HepG2 (cell line): ENCODE measurements at regions not wholly inside any gene's neighbourhood (a gene's known extent, or its start where the extent isn't known, plus 50 kb on each side); places are given as distances from the start of the nearest gene placed in this dataset.

Experiments
- ATAC-seq: fragments of 200-7000 bp; cut with Tn5 transposase; 3 replicates; pipeline ENCODE4 v1.9.1; 2020; ENCODE audit warnings: mild to moderate bottlenecking, moderate library complexity
- BruUV-seq: library from RNA; stranded (reverse); fragments of 400-500 nt; replicated peaks from 2 replicates; lab custom pipeline; 2021; lab: Mats Ljungman, UMichigan
- CTCF ChIA-PET: fragments of 300-600 bp; formaldehyde crosslinking; extraction: SDS; loops from one replicate; lab custom pipeline; 2021; ENCODE audit warnings: low total read pairs, inconsistent platforms, low intra/inter-chr PET ratio; lab: Yijun Ruan, JAX
- POLR2A ChIA-PET: fragments of 350-600 bp; sonication (Branson Sonifier 250); formaldehyde crosslinking; loops from one replicate; lab custom pipeline; 2020; ENCODE audit warnings: antibody characterized with exemption, inconsistent platforms; lab: Yijun Ruan, JAX
- DNase-seq: peaks from one replicate; pipeline ENCODE4 v3.0.0-alpha.2; 2015; ENCODE audit warnings: low spot score
- FAIRE-seq: peaks from 3 replicates; lab custom pipeline; 2011; peaks lifted over from hg19 to GRCh38; lab: Jason Lieb, UNC
- H2AFZ ChIP-seq: one replicate; pipeline ENCODE4 v1.6.1; 2011; ENCODE audit warnings: low read length, inconsistent platforms
- H3K27ac ChIP-seq: fragments of 300-600 bp; 3 replicates; pipeline ENCODE4 v1.8.0; 2011; ENCODE audit warnings: mixed run types, mild to moderate bottlenecking, mixed read lengths, low read length, inconsistent platforms; ENCODE audit not compliant: insufficient read depth; ENCODE audit errors: extremely low read length
- H3K27me3 ChIP-seq, 2 experiments: fragments of 200-600 bp in 1 of 2; 2 replicates in 1 of 2; 3 replicates in 1 of 2; pipeline versions ENCODE4 v1.6.0 to v1.8.0; 2011; ENCODE audit warnings: low read length in 2 of 2, mild to moderate bottlenecking in 2 of 2, moderate library complexity in 2 of 2, inconsistent platforms in 1 of 2; ENCODE audit not compliant: insufficient read depth in 2 of 2, control insufficient read depth in 1 of 2
- H3K36me3 ChIP-seq, 2 experiments: fragments of 200-600 bp in 1 of 2; replicated peaks in 1 of 2; 2 replicates in 1 of 2; 3 replicates in 1 of 2; pipeline versions ENCODE4 v1.5.1 to v1.8.0; 2011; ENCODE audit warnings: low read length in 2 of 2, inconsistent platforms in 1 of 2; ENCODE audit not compliant: insufficient read depth in 2 of 2, control insufficient read depth in 1 of 2
- H3K4me1 ChIP-seq: 2 replicates; pipeline ENCODE4 v1.5.1; 2012; ENCODE audit warnings: low read length, inconsistent platforms; ENCODE audit not compliant: insufficient read depth
- H3K4me2 ChIP-seq: 2 replicates; pipeline ENCODE4 v1.6.0; 2011; ENCODE audit warnings: low read depth, low read length, inconsistent platforms
- H3K4me3 ChIP-seq, 3 experiments: fragments of 200-600 bp in 1 of 3; sonication (generic), shearing (Covaris generic) in 1 of 3; replicated peaks in 1 of 3; 2 replicates each; pipeline ENCODE4 v1.5.1; 2011 to 2016; ENCODE audit warnings: low read length in 3 of 3, inconsistent platforms in 2 of 3, low read depth in 2 of 3, mild to moderate bottlenecking in 2 of 3, control low read depth in 1 of 3, mixed read lengths in 1 of 3; ENCODE audit not compliant: insufficient read depth in 1 of 3
- H3K79me2 ChIP-seq: one replicate; pipeline ENCODE4 v1.6.1; 2011; ENCODE audit warnings: low read length, inconsistent platforms; ENCODE audit not compliant: insufficient read depth
- H3K9ac ChIP-seq: 2 replicates; pipeline ENCODE4 v1.6.0; 2011; ENCODE audit warnings: mild to moderate bottlenecking, low read depth, low read length, inconsistent platforms; ENCODE audit not compliant: insufficient read depth
- H3K9me3 ChIP-seq: 2 replicates; pipeline ENCODE4 v1.5.1; 2012; ENCODE audit warnings: mild to moderate bottlenecking, low read length
- H4K20me1 ChIP-seq: 2 replicates; pipeline ENCODE4 v1.6.0; 2011; ENCODE audit warnings: inconsistent platforms, mild to moderate bottlenecking, low read length, moderate library complexity; ENCODE audit not compliant: insufficient read depth
- CHD2 ChIP-seq: IDR thresholded peaks from 2 replicates; pipeline ENCODE4 v1.6.1; 2011; ENCODE audit warnings: low read depth, low read length, improper control_type of control experiment
- HES4 ChIP-seq: sonication (generic); formaldehyde crosslinking; IDR thresholded peaks from 2 replicates; pipeline ENCODE4 v1.9.0; 2021; ENCODE audit warnings: mild to moderate bottlenecking, missing genetic modification reagents, borderline replicate concordance
- HNRNPK ChIP-seq: fragments of 200-400 bp; formaldehyde crosslinking; IDR thresholded peaks from 2 replicates; pipeline ENCODE4 v1.6.1; 2018; ENCODE audit warnings: low read length, low read depth, moderate library complexity, mild to moderate bottlenecking; ENCODE audit not compliant: poor library complexity, severe bottlenecking
- HOXA9 ChIP-seq: sonication (generic); formaldehyde crosslinking; IDR thresholded peaks from 2 replicates; pipeline ENCODE4 v1.8.1; 2022; ENCODE audit warnings: missing genetic modification reagents, mild to moderate bottlenecking, moderate library complexity, borderline replicate concordance
- KDM3A ChIP-seq: IDR thresholded peaks from 2 replicates; pipeline ENCODE4 v1.6.1; 2018; ENCODE audit warnings: low read depth, missing compliant biosample characterization
- KLF13 ChIP-seq: sonication (generic); formaldehyde crosslinking; IDR thresholded peaks from 2 replicates; pipeline ENCODE4 v1.4.0; 2020; ENCODE audit warnings: mild to moderate bottlenecking, missing genetic modification reagents
- MLXIP ChIP-seq: sonication (generic); formaldehyde crosslinking; IDR thresholded peaks from 2 replicates; pipeline ENCODE4 v1.9.0; 2021; ENCODE audit warnings: missing genetic modification reagents, borderline replicate concordance
- NFKBIZ ChIP-seq: IDR thresholded peaks from 2 replicates; pipeline ENCODE4 v1.6.1; 2018; ENCODE audit warnings: missing genetic modification reagents, missing compliant biosample characterization
- ZNF296 ChIP-seq: sonication (generic); formaldehyde crosslinking; conservative IDR thresholded peaks from 2 replicates; pipeline ENCODE4 v1.5.0; 2020; ENCODE audit warnings: mild to moderate bottlenecking, missing genetic modification reagents
- ZNF343 ChIP-seq: sonication (generic); formaldehyde crosslinking; IDR thresholded peaks from 2 replicates; pipeline ENCODE4 v1.4.0; 2020; ENCODE audit warnings: mild to moderate bottlenecking, missing genetic modification reagents
- ZNF816 ChIP-seq: sonication (generic); formaldehyde crosslinking; IDR thresholded peaks from 2 replicates; pipeline ENCODE4 v1.8.0; 2022; ENCODE audit warnings: missing genetic modification reagents, mild to moderate bottlenecking, borderline replicate concordance
- whole genome bisulfite sequencing: methylation state at CpG from one replicate; pipeline ENCODE4 v1.1.6; 2017; ENCODE audit warnings: low lambda C conversion rate; 5-methylcytosine and 5-hydroxymethylcytosine counted together
- in situ Hi-C: cut with HindIII; loops from 2 replicates; pipeline ENCODE4 v1.10.0; 2017; ENCODE audit warnings: low pct_unique_long_range_greater_than_20kb; ENCODE audit not compliant: extremely low pct_ligation_motif_present
- intact Hi-C: fragments of 100-400 bp; cut with micrococcal nuclease; formaldehyde crosslinking; loops from one replicate; pipeline ENCODE4 v1.10.0; 2022; ENCODE audit not compliant: unreplicated experiment
- TF ChIP-seq, protein P1 (sequence below): sonication (generic); formaldehyde crosslinking; IDR thresholded peaks from 2 replicates; pipeline ENCODE4 v1.8.0; 2022; ENCODE audit warnings: mild to moderate bottlenecking, missing genetic modification reagents, moderate library complexity
- TF ChIP-seq, protein P2 (sequence below): sonication (generic); formaldehyde crosslinking; IDR thresholded peaks from 2 replicates; pipeline ENCODE4 v1.9.0; 2021; ENCODE audit warnings: missing genetic modification reagents, borderline replicate concordance

- Histone ChIP-seq H3K36me3 (no peaks in the 10 kb centered on the region), H3K9ac (no peak overlapping the region), H3K9me3 (peaks cover 38% of the 10 kb centered on the region; the same call in 1 of the 2 replicates)
- POLR2A ChIA-PET, result no interaction called here
- TF ChIP-seq ZNF816, result no peak
- TF ChIP-seq HNRNPK, result no peak
- no peak for TF ChIP-seq ZNF296 (CRISPR knock-in tag)
- no peak for TF ChIP-seq CHD2
- TF ChIP-seq KDM3A (CRISPR knock-in tag), result no peak
- TF ChIP-seq HES4 (CRISPR knock-in tag), result no peak
- TF ChIP-seq ZNF343 (CRISPR knock-in tag), result no peak
- TF ChIP-seq KLF13 (CRISPR knock-in tag), result no peak
- TF ChIP-seq, protein P1, sequence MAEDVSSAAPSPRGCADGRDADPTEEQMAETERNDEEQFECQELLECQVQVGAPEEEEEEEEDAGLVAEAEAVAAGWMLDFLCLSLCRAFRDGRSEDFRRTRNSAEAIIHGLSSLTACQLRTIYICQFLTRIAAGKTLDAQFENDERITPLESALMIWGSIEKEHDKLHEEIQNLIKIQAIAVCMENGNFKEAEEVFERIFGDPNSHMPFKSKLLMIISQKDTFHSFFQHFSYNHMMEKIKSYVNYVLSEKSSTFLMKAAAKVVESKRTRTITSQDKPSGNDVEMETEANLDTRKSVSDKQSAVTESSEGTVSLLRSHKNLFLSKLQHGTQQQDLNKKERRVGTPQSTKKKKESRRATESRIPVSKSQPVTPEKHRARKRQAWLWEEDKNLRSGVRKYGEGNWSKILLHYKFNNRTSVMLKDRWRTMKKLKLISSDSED (CRISPR knock-in tag), result no peak
- TF ChIP-seq NFKBIZ (CRISPR knock-in tag), result no peak
- TF ChIP-seq, protein P2, sequence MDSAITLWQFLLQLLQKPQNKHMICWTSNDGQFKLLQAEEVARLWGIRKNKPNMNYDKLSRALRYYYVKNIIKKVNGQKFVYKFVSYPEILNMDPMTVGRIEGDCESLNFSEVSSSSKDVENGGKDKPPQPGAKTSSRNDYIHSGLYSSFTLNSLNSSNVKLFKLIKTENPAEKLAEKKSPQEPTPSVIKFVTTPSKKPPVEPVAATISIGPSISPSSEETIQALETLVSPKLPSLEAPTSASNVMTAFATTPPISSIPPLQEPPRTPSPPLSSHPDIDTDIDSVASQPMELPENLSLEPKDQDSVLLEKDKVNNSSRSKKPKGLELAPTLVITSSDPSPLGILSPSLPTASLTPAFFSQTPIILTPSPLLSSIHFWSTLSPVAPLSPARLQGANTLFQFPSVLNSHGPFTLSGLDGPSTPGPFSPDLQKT (CRISPR knock-in tag), result no peak
- TF ChIP-seq MLXIP (CRISPR knock-in tag), result no peak
- no peak for TF ChIP-seq HOXA9 (CRISPR knock-in tag)
- TF ChIP-seq, all 625 proteins: peak for 0
- Histone ChIP-seq H3K79me2 (no peaks in the 10 kb centered on the region), H3K4me1 (no peaks in the 10 kb centered on the region), H4K20me1 (no peaks in the 10 kb centered on the region), H3K4me3 (no peak overlapping the region), H2AFZ (no peak overlapping the region), H3K27me3 (no peaks in the 10 kb centered on the region), H3K27ac (no peak overlapping the region), H3K4me2 (no peak overlapping the region)
- BruUV-seq, result no TSS peak
- DNase-seq (no peak), ATAC-seq (no peak), FAIRE-seq (no peak)
- intact Hi-C loops, result no loop called here
- CTCF ChIA-PET, result no interaction called here
- WGBS, result 14% methylated on average over 5 of the region's 7 CpGs
- in situ Hi-C loops, result no loop called here
Measured at GRCh38 chr5:11973469-11973868, 69.2 kb upstream of the CTNND2 start.
